Activated naive CD4-positive, alpha-beta T cell (primary cell): ENCODE measurements at regions not wholly inside any gene's neighbourhood (a gene's known extent, or its start where the extent isn't known, plus 50 kb on each side); places are given as distances from the start of the nearest gene placed in this dataset.
"Not testable (repeated sequence)": the region's sequence is repeated elsewhere in the genome, so short reads cannot be mapped to it uniquely, and the experiment has no call there.

Source experiments
- DNase-seq, 4 experiments: peaks; one replicate each; lab custom pipeline; 2025; lab: John Stamatoyannopoulos, UW

- no peak for DNase-seq
Measured at GRCh38 chr5:174987443-174988012, 263.1 kb downstream of the MSX2 start.

GRCh38 chr5:174984863-174985262, 260.5 kb downstream of the MSX2 start:
- DNase-seq, result no peak

GRCh38 chr5:174982485-174982884, 258.1 kb downstream of the MSX2 start:
- DNase-seq, result no peak

GRCh38 chr5:174981416-174981815, 257.0 kb downstream of the MSX2 start:
- DNase-seq, result no peak

- no peak for DNase-seq
Measured at GRCh38 chr5:174980952-174981351, 256.6 kb downstream of the MSX2 start.

GRCh38 chr5:174972291-174972690, 247.9 kb downstream of the MSX2 start:
- no peak for DNase-seq

GRCh38 chr5:174971210-174971609, 246.8 kb downstream of the MSX2 start:
- DNase-seq, result no peak

- no peak for DNase-seq
Measured at GRCh38 chr5:174970502-174970901, 246.1 kb downstream of the MSX2 start.

GRCh38 chr5:174953871-174954270, 229.5 kb downstream of the MSX2 start:
- no peak for DNase-seq

- peak in 2 of 4 experiments; percentile 3 to 4 for DNase-seq
Measured at GRCh38 chr5:174951151-174951780, 226.9 kb downstream of the MSX2 start.

GRCh38 chr5:174947548-174947947, 223.2 kb downstream of the MSX2 start:
- DNase-seq, result no peak

- no peak for DNase-seq
Measured at GRCh38 chr5:174945853-174946252, 221.5 kb downstream of the MSX2 start.

GRCh38 chr5:174943785-174944184, 219.4 kb downstream of the MSX2 start:
- no peak for DNase-seq

- DNase-seq, result not testable (repeated sequence)
Measured at GRCh38 chr5:174943002-174943401, 218.6 kb downstream of the MSX2 start.

GRCh38 chr5:174937201-174938123, 213.1 kb downstream of the MSX2 start:
- no peak for DNase-seq

GRCh38 chr5:174935854-174936474, 211.6 kb downstream of the MSX2 start:
- peak; percentile 1 to 14 (median 8) for DNase-seq

- not testable (repeated sequence) for DNase-seq
Measured at GRCh38 chr5:174931033-174931432, 206.7 kb downstream of the MSX2 start.

- no peak for DNase-seq
Measured at GRCh38 chr5:174925586-174925985, 201.2 kb downstream of the MSX2 start.

GRCh38 chr5:174922955-174923354, 198.6 kb downstream of the MSX2 start:
- DNase-seq, result no peak

- no peak for DNase-seq
Measured at GRCh38 chr5:174920906-174921550, 196.6 kb downstream of the MSX2 start.

- no peak for DNase-seq
Measured at GRCh38 chr5:174919351-174919750, 195.0 kb downstream of the MSX2 start.

GRCh38 chr5:174918655-174919054, 194.3 kb downstream of the MSX2 start:
- no peak for DNase-seq
